GM12878 (cell line): ENCODE measurements at regions not wholly inside any gene's neighbourhood (a gene's known extent, or its start where the extent isn't known, plus 50 kb on each side); places are given as distances from the start of the nearest gene placed in this dataset.
"Not testable (repeated sequence)": the region's sequence is repeated elsewhere in the genome, so short reads cannot be mapped to it uniquely, and the experiment has no call there.

Experiments
- EP300 ChIP-seq, 2 experiments: fragments of 150-350 bp in 1 of 2; IDR thresholded peaks; 2 replicates each; pipeline ENCODE4 v1.6.1; 2011 to 2012; ENCODE audit warnings: low read depth in 2 of 2, low read length in 2 of 2, borderline replicate concordance in 1 of 2, improper control_type of control experiment in 1 of 2, inconsistent platforms in 1 of 2; ENCODE audit not compliant: control insufficient read depth in 1 of 2
- ETV6 ChIP-seq, 2 experiments: fragments of 450-650 bp in 1 of 2; IDR thresholded peaks in 1 of 2; conservative IDR thresholded peaks in 1 of 2; 2 replicates each; pipeline ENCODE4 v1.6.1; 2014; ENCODE audit warnings: antibody characterized with exemption in 1 of 2, borderline replicate concordance in 1 of 2, low read depth in 1 of 2, mild to moderate bottlenecking in 1 of 2, moderate library complexity in 1 of 2
- GABPA ChIP-seq: IDR thresholded peaks from 2 replicates; pipeline ENCODE4 v1.6.1; 2014; ENCODE audit warnings: antibody characterized with exemption, low read depth, mild to moderate bottlenecking, inconsistent platforms
- NBN ChIP-seq: fragments of 450-650 bp; IDR thresholded peaks from 2 replicates; pipeline ENCODE4 v1.6.1; 2016
- PAX5 ChIP-seq: IDR thresholded peaks from 2 replicates; pipeline ENCODE4 v1.6.1; 2011; ENCODE audit warnings: low read depth, low read length, borderline replicate concordance
- POLR2A ChIP-seq: IDR thresholded peaks from 2 replicates; pipeline ENCODE4 v1.6.1; 2011; ENCODE audit warnings: low read depth, mild to moderate bottlenecking, low read length
- POLR2AphosphoS5 ChIP-seq: IDR thresholded peaks from 2 replicates; pipeline ENCODE4 v1.6.1; 2011; ENCODE audit warnings: mild to moderate bottlenecking, low read length, inconsistent platforms
- SMC3 ChIP-seq: IDR thresholded peaks from 2 replicates; pipeline ENCODE4 v1.6.1; 2011; ENCODE audit warnings: low read length, improper control_type of control experiment, borderline replicate concordance
- TF ChIP-seq, protein P1 (sequence below): fragments of 450-650 bp; IDR thresholded peaks from 2 replicates; pipeline ENCODE4 v1.6.1; 2016; ENCODE audit warnings: mild to moderate bottlenecking, moderate library complexity, borderline replicate concordance
- TF ChIP-seq, protein P2 (sequence below), 3 experiments: IDR thresholded peaks in 2 of 3; conservative IDR thresholded peaks in 1 of 3; 2 replicates each; pipeline ENCODE4 v1.5.1; 2011; ENCODE audit warnings: low read depth in 3 of 3, low read length in 3 of 3, mild to moderate bottlenecking in 3 of 3, control low read depth in 2 of 3, moderate library complexity in 2 of 3, inconsistent platforms in 1 of 3, mixed read lengths in 1 of 3; ENCODE audit not compliant: control insufficient read depth in 2 of 3, insufficient read depth in 1 of 3; ENCODE audit errors: extremely low read depth in 1 of 3
- TF ChIP-seq, protein P3 (sequence below): IDR thresholded peaks from 2 replicates; pipeline ENCODE4 v1.6.1; 2012; ENCODE audit warnings: low read depth, low read length, improper control_type of control experiment
- TF ChIP-seq, protein P4 (sequence below): IDR thresholded peaks from 2 replicates; pipeline ENCODE4 v1.6.1; 2011; ENCODE audit warnings: mild to moderate bottlenecking, low read depth, low read length, moderate library complexity; ENCODE audit not compliant: insufficient replicate concordance
- TF ChIP-seq, protein P5 (sequence below): fragments of 450-650 bp; IDR thresholded peaks from 2 replicates; pipeline ENCODE4 v1.6.1; 2017; ENCODE audit warnings: mild to moderate bottlenecking

DNA sequence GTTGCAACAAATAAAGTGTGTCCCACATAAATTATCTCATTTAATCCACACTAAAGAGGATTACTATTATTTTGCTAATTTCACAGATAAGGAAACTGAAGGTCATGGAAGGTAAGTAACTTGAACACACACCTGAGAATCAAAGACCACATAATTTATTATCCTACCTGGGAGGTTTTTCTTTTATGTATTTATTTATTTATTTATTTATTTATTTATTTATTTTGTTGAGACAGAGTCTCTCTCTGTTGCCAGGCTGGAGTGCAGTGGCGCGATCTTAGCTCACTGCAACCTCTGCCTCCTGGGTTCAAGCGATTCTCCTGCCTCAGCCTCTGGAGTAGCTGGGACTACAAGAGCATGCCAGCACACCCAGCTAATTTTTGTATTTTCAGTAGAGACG, 1011.4 kb downstream of the VRK1 start:
- not testable (repeated sequence) for TF ChIP-seq POLR2AphosphoS5; SMC3; GABPA; POLR2A; PAX5; EP300 (IDR thresholded peaks at IDR 0.05; ENCODE audit: borderline replicate concordance in 1 of 2, control insufficient read depth in 1 of 2, low read depth in 2 of 2, low read length in 2 of 2); ETV6 (conservative IDR thresholded peaks at IDR 0.05 in 1 of 2, IDR thresholded peaks at IDR 0.05 in 1 of 2; ENCODE audit: borderline replicate concordance in 1 of 2, low read depth in 1 of 2); NBN
- TF ChIP-seq, protein P1, sequence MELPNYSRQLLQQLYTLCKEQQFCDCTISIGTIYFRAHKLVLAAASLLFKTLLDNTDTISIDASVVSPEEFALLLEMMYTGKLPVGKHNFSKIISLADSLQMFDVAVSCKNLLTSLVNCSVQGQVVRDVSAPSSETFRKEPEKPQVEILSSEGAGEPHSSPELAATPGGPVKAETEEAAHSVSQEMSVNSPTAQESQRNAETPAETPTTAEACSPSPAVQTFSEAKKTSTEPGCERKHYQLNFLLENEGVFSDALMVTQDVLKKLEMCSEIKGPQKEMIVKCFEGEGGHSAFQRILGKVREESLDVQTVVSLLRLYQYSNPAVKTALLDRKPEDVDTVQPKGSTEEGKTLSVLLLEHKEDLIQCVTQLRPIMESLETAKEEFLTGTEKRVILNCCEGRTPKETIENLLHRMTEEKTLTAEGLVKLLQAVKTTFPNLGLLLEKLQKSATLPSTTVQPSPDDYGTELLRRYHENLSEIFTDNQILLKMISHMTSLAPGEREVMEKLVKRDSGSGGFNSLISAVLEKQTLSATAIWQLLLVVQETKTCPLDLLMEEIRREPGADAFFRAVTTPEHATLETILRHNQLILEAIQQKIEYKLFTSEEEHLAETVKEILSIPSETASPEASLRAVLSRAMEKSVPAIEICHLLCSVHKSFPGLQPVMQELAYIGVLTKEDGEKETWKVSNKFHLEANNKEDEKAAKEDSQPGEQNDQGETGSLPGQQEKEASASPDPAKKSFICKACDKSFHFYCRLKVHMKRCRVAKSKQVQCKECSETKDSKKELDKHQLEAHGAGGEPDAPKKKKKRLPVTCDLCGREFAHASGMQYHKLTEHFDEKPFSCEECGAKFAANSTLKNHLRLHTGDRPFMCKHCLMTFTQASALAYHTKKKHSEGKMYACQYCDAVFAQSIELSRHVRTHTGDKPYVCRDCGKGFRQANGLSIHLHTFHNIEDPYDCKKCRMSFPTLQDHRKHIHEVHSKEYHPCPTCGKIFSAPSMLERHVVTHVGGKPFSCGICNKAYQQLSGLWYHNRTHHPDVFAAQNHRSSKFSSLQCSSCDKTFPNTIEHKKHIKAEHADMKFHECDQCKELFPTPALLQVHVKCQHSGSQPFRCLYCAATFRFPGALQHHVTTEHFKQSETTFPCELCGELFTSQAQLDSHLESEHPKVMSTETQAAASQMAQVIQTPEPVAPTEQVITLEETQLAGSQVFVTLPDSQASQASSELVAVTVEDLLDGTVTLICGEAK, result not testable (repeated sequence)
- TF ChIP-seq, protein P2, sequence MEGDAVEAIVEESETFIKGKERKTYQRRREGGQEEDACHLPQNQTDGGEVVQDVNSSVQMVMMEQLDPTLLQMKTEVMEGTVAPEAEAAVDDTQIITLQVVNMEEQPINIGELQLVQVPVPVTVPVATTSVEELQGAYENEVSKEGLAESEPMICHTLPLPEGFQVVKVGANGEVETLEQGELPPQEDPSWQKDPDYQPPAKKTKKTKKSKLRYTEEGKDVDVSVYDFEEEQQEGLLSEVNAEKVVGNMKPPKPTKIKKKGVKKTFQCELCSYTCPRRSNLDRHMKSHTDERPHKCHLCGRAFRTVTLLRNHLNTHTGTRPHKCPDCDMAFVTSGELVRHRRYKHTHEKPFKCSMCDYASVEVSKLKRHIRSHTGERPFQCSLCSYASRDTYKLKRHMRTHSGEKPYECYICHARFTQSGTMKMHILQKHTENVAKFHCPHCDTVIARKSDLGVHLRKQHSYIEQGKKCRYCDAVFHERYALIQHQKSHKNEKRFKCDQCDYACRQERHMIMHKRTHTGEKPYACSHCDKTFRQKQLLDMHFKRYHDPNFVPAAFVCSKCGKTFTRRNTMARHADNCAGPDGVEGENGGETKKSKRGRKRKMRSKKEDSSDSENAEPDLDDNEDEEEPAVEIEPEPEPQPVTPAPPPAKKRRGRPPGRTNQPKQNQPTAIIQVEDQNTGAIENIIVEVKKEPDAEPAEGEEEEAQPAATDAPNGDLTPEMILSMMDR (IDR thresholded peaks at IDR 0.05 in 2 of 3, conservative IDR thresholded peaks at IDR 0.05 in 1 of 3; ENCODE audit: control insufficient read depth in 2 of 3, extremely low read depth in 1 of 3, insufficient read depth in 1 of 3, low read depth in 3 of 3, low read length in 3 of 3), result not testable (repeated sequence)
- TF ChIP-seq, protein P3, sequence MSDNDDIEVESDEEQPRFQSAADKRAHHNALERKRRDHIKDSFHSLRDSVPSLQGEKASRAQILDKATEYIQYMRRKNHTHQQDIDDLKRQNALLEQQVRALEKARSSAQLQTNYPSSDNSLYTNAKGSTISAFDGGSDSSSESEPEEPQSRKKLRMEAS, result not testable (repeated sequence)
- TF ChIP-seq, protein P4, sequence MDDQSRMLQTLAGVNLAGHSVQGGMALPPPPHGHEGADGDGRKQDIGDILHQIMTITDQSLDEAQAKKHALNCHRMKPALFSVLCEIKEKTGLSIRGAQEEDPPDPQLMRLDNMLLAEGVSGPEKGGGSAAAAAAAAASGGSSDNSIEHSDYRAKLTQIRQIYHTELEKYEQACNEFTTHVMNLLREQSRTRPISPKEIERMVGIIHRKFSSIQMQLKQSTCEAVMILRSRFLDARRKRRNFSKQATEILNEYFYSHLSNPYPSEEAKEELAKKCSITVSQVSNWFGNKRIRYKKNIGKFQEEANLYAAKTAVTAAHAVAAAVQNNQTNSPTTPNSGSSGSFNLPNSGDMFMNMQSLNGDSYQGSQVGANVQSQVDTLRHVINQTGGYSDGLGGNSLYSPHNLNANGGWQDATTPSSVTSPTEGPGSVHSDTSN, result not testable (repeated sequence)
- TF ChIP-seq, protein P5, sequence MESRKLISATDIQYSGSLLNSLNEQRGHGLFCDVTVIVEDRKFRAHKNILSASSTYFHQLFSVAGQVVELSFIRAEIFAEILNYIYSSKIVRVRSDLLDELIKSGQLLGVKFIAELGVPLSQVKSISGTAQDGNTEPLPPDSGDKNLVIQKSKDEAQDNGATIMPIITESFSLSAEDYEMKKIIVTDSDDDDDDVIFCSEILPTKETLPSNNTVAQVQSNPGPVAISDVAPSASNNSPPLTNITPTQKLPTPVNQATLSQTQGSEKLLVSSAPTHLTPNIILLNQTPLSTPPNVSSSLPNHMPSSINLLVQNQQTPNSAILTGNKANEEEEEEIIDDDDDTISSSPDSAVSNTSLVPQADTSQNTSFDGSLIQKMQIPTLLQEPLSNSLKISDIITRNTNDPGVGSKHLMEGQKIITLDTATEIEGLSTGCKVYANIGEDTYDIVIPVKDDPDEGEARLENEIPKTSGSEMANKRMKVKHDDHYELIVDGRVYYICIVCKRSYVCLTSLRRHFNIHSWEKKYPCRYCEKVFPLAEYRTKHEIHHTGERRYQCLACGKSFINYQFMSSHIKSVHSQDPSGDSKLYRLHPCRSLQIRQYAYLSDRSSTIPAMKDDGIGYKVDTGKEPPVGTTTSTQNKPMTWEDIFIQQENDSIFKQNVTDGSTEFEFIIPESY, result not testable (repeated sequence)
